NCI-H1417 treated with DMSO at 0.1 percent for 48 hours (cell line): ENCODE measurements at regions not wholly inside any gene's neighbourhood (a gene's known extent, or its start where the extent isn't known, plus 50 kb on each side); places are given as distances from the start of the nearest gene placed in this dataset.
"Not testable (repeated sequence)": the region's sequence is repeated elsewhere in the genome, so short reads cannot be mapped to it uniquely, and the experiment has no call there.

Experiments
- DNase-seq: peaks from one replicate; lab custom pipeline; 2025; lab: John Stamatoyannopoulos, UW

GRCh38 chr14:59116984-59117415 is 71.5 kb upstream of the DAAM1 start:
- DNase-seq, result no peak

DNA sequence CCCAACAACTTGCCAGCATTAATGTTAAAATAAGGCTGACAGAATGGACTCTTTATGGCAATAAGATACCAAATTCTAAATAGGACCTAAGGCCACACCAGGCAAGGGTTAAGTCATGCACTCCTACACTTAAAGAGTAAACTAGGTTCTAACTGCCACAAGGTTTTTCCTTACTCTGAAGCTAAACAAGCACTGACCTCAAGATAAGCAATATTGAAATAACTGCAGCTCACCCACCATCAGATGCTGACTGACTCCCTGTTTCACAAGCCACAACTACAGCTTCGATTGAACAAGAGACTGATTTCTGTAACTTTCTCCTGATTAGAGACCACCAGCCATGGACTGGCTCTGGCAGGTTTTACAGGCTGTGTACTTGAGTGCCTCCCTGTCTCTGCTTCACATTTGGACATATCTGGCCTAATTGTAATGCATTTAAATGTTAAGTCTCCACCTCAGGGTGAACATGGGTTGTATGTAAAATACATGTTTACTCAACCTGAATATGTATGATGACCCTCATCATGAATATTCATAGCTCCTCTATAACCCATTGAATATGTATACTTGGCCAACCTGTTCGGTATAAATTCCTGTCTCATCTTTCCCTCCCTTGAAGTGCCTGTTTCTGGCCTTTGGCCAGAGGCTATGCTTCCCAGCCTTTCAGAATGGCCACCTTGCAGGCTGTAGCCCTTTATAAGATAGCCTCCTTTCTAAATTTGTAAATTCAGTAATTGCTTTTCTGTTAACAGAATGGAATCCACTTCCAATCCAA is 70.5 kb upstream of the DAAM1 start:
- DNase-seq, result no peak

- no peak for DNase-seq
These were observed 67.5 kb upstream of the DAAM1 start for GRCh38 chr14:59120921-59121320.

DNA sequence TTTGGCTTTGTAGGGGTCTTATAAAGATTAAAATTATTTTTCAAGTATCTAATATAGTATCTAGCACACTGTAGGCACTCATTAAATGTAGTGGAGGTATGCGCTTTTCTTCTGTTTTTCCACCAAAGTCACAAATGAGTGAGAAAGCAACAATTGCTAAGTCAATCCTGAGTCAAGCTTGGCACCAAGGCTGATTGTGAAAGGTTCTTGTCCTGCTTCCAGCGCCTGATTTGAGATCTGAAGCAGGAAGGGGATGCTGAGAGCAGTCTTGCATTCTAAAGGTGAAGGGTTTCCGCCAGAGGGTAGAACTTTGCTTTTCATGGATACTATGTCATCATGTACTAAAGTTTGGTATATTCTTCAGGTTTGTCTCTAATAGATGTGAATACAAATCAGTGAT is 64.9 kb upstream of the DAAM1 start:
- no peak for DNase-seq

DNA sequence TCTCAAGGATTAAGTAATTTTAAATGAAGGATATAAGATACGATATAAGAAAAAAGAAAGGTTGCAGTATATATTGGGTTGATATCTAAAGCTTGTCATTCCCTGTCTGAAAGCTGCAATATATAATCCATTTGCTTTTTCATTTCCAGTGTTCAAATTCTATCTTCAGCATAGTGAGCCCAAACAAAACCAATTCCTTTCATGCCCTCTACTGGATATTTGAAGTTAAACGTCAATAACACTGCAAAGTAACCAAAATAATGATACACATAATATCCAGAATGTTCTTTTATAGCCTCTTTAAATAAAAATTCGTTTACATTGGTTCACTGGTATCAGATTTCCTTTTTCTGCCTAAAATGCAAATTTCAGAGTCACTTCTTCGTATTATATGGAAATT is 64.5 kb upstream of the DAAM1 start:
- no peak for DNase-seq

DNA sequence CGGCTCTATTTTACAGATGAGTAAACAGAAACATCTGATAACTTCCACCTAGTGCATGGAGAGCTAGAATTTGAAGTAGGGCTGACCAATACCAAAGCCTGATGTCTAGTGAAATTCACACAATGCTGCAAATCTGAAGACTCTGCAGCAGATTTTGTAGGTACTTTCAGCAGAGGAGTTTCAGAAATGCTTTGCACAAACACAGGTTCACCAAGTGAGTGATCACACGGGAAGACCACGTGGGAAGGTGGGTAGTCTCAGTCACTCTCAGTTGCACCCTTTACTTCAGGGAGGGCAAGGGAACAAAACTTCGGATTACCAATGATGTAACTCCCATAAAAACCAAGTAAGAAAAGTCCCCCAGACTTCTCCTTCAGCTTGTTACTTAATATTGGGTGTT is 63.3 kb upstream of the DAAM1 start:
- no peak for DNase-seq

- no peak for DNase-seq
These were observed 61.6 kb upstream of the DAAM1 start for GRCh38 chr14:59126714-59127436.

DNA sequence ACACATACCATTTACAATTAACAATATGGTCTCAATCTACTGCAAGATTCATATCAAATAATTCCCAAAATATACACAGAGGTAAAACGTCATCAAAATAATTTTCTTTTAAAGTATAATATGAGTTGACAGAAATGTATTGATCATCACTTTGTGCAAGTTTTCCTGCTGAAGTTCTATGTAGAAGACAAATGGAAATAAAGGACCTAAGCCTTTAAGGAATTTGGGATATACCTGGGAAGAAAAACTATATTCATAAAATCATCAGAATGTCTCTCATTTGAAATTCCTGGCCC is 61.1 kb upstream of the DAAM1 start:
- DNase-seq, result no peak

- DNase-seq, result no peak
These were observed 58.0 kb upstream of the DAAM1 start for GRCh38 chr14:59130462-59130861.

- no peak for DNase-seq
These were observed 56.3 kb upstream of the DAAM1 start for GRCh38 chr14:59131938-59132795.

DNA sequence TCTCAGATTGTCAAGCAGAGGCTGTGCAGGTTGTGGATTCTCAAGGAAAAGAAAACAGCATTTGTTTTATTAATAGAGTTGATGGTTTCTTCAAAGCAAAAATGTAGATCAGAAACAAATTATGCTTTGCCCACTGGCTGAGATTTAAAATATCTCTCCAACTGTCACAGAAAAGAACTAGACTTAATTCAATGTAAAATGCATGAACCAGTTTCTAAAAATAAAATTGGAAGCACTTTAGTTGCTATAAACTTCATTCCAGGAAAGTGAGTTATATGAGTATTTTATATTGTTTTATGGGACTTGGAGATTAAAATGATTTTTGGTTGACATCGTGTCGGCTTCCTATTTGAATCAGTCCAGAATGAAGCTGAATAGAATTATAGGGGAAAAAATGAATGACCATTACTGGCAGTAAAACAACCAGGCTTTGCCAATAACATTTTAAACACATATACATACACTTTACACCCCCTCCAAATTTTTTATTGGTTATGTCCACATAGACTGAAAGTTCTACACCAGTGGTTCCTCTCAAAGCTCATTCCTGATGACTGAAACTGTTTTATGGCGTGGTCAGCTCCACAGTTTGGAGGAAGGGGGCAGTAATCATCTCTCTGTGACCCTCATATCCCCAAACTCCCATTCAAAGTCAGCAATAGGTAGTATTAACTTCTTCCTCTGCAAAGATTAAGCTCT is 55.5 kb upstream of the DAAM1 start:
- no peak for DNase-seq

GRCh38 chr14:59133709-59134108 is 54.8 kb upstream of the DAAM1 start:
- DNase-seq, result no peak

GRCh38 chr14:59134307-59134706 is 54.2 kb upstream of the DAAM1 start:
- DNase-seq, result no peak

- no peak for DNase-seq
These were observed 51.2 kb upstream of the DAAM1 start for GRCh38 chr14:59137256-59137655.

- DNase-seq, result not testable (repeated sequence)
These were observed 49.9 kb upstream of the DAAM1 start for GRCh38 chr14:59138576-59138975.
